OCI-LY7 (cell line): ENCODE measurements at regions not wholly inside any gene's neighbourhood (a gene's known extent, or its start where the extent isn't known, plus 50 kb on each side); places are given as distances from the start of the nearest gene placed in this dataset.

Source experiments
- BruUV-seq: library from RNA; stranded (reverse); fragments of 400-500 nt; replicated peaks from 2 replicates; lab custom pipeline; 2021; lab: Mats Ljungman, UMichigan
- CTCF ChIA-PET: fragments of 300-600 bp; sonication (Branson Sonifier 250); formaldehyde crosslinking; loops from one replicate; lab custom pipeline; 2022; ENCODE audit warnings: antibody characterized with exemption; ENCODE audit not compliant: unreplicated experiment; lab: Charles Lee
- POLR2A ChIA-PET: fragments of 300-600 bp; sonication (Branson Sonifier 250); formaldehyde crosslinking; loops from one replicate; lab custom pipeline; 2022; ENCODE audit warnings: antibody characterized with exemption; lab: Charles Lee
- DNase-seq: peaks from one replicate; pipeline ENCODE4 v3.0.0-alpha.2; 2015; ENCODE audit warnings: low spot score
- H2AFZ ChIP-seq: fragments of 200-600 bp; sonication (generic), shearing (Covaris generic); 2 replicates; pipeline ENCODE4 v1.6.1; 2014; ENCODE audit warnings: mild to moderate bottlenecking, antibody characterized with exemption, low read length, moderate library complexity
- H3K27ac ChIP-seq: fragments of 200-600 bp; sonication (generic); 2 replicates; pipeline ENCODE4 v1.5.1; 2014; ENCODE audit warnings: mixed run types, low read depth, mild to moderate bottlenecking, moderate library complexity, low read length, inconsistent platforms; ENCODE audit not compliant: poor library complexity, severe bottlenecking
- H3K36me3 ChIP-seq: fragments of 200-600 bp; sonication (generic); 2 replicates; pipeline ENCODE4 v1.6.1; 2014; ENCODE audit warnings: mild to moderate bottlenecking, antibody characterized with exemption, low read length, moderate library complexity, mixed read lengths; ENCODE audit not compliant: insufficient read depth
- H3K4me1 ChIP-seq: fragments of 200-600 bp; sonication (generic); 2 replicates; pipeline ENCODE4 v1.5.1; 2014; ENCODE audit warnings: mild to moderate bottlenecking, low read length; ENCODE audit not compliant: insufficient read depth, poor library complexity, severe bottlenecking
- H3K4me2 ChIP-seq: fragments of 200-600 bp; sonication (generic); 2 replicates; pipeline ENCODE4 v1.6.1; 2014; ENCODE audit warnings: mild to moderate bottlenecking, low read length
- H3K4me3 ChIP-seq: fragments of 200-600 bp; sonication (generic); 2 replicates; pipeline ENCODE4 v1.5.1; 2014; ENCODE audit warnings: mild to moderate bottlenecking, low read depth, low read length; ENCODE audit not compliant: poor library complexity, severe bottlenecking
- H3K79me2 ChIP-seq: fragments of 200-600 bp; sonication (generic); 2 replicates; pipeline ENCODE4 v1.6.1; 2016; ENCODE audit warnings: low read depth, mild to moderate bottlenecking, low read length, moderate library complexity, mixed read lengths; ENCODE audit not compliant: insufficient read depth
- H3K9me2 ChIP-seq: fragments of 200-600 bp; sonication (generic); 2 replicates; pipeline ENCODE4 v1.6.1; 2016; ENCODE audit warnings: mild to moderate bottlenecking, low read length, mixed read lengths; ENCODE audit not compliant: insufficient read depth
- H3K9me3 ChIP-seq: fragments of 200-600 bp; sonication (generic); 2 replicates; pipeline ENCODE4 v1.6.1; 2014; ENCODE audit warnings: mild to moderate bottlenecking, mixed run types, low read length, mixed read lengths
- H4K20me1 ChIP-seq: fragments of 200-600 bp; sonication (generic); 2 replicates; pipeline ENCODE4 v1.6.1; 2014; ENCODE audit warnings: mild to moderate bottlenecking, antibody characterized with exemption, low read length, moderate library complexity, mixed read lengths; ENCODE audit not compliant: insufficient read depth
- EZH2phosphoT487 ChIP-seq: fragments of 200-600 bp; sonication (generic); IDR thresholded peaks from 2 replicates; pipeline ENCODE4 v1.6.1; 2018; ENCODE audit warnings: low read depth, borderline replicate concordance, mild to moderate bottlenecking, mixed run types, antibody characterized with exemption, low read length, moderate library complexity, mixed read lengths
- intact Hi-C: fragments of 100-400 bp; cut with micrococcal nuclease; formaldehyde crosslinking; loops from one replicate; pipeline ENCODE4 v1.10.0; 2022; ENCODE audit not compliant: unreplicated experiment
- TF ChIP-seq, protein P1 (sequence below): fragments of 200-600 bp; sonication (generic); conservative IDR thresholded peaks from 2 replicates; pipeline ENCODE4 v1.5.1; 2014; ENCODE audit warnings: mild to moderate bottlenecking, antibody characterized with exemption, low read length, moderate library complexity, mixed read lengths

DNA sequence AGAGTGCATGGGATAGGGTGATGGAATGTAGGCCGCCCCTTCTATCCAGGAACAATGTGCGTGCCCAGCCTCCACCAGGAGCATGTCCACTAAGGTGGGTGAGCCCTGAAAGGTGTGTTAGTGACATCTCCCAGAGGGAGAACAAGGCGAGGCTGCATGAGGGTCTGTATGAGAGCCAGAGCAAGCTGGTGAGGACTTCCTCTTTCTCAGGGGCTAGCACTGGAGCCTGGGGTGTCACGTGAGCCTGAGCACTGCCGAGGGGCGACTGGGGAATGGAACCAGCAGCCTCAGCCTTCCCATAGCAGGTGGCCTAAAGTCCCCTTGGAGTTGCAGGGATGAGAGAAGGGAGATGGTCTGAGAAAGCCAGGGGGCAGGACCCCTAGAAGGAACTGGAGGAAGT is 156.3 kb upstream of the COBL start:
- no peak for DNase-seq
- no peak overlapping the region for H2AFZ ChIP-seq
- H3K9me2 ChIP-seq, result no peaks in the 10 kb centered on the region
- no peaks in the 10 kb centered on the region for H3K36me3 ChIP-seq
- H3K9me3 ChIP-seq, result no peaks in the 10 kb centered on the region
- BruUV-seq, result no TSS peak
- POLR2A ChIA-PET, result no interaction called here
- TF ChIP-seq, protein P1, sequence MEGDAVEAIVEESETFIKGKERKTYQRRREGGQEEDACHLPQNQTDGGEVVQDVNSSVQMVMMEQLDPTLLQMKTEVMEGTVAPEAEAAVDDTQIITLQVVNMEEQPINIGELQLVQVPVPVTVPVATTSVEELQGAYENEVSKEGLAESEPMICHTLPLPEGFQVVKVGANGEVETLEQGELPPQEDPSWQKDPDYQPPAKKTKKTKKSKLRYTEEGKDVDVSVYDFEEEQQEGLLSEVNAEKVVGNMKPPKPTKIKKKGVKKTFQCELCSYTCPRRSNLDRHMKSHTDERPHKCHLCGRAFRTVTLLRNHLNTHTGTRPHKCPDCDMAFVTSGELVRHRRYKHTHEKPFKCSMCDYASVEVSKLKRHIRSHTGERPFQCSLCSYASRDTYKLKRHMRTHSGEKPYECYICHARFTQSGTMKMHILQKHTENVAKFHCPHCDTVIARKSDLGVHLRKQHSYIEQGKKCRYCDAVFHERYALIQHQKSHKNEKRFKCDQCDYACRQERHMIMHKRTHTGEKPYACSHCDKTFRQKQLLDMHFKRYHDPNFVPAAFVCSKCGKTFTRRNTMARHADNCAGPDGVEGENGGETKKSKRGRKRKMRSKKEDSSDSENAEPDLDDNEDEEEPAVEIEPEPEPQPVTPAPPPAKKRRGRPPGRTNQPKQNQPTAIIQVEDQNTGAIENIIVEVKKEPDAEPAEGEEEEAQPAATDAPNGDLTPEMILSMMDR, result no peak
- no peak for TF ChIP-seq EZH2phosphoT487
- no peaks in the 10 kb centered on the region for H3K79me2 ChIP-seq
- H3K4me2 ChIP-seq, result no peak overlapping the region
- no peak overlapping the region for H3K27ac ChIP-seq
- H4K20me1 ChIP-seq, result no peaks in the 10 kb centered on the region
- H3K4me3 ChIP-seq, result no peak overlapping the region
- no peaks in the 10 kb centered on the region for H3K4me1 ChIP-seq
- intact Hi-C loops, result no loop called here
- CTCF ChIA-PET, result no interaction called here

DNA sequence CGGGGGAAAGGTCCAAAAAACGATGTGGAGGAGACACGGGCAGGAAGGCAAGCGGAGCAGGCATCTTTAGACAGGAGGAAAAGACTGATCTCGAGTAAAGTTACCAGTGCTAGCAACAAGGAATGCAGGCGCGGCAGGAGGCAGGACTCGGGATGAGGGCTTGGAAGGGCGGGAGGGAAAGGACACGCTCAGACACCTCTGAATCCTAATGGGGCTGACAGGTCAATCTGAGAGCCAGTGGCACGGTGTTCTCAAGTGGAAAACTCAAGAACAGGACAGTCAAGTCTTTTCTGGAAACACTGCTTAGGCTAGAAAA is 155.3 kb upstream of the COBL start:
- POLR2A ChIA-PET, result interaction anchor here (1.0 kb wide), 1 partner anchor 17 kb away, joined by 3 read pairs; no protein-coding TSS in a partner anchor
- H2AFZ ChIP-seq, result no peak overlapping the region
- no peaks in the 10 kb centered on the region for H3K9me2 ChIP-seq
- CTCF ChIA-PET, result no interaction called here
- no peak overlapping the region for H3K4me2 ChIP-seq
- no peak for DNase-seq
- H3K4me1 ChIP-seq, result no peaks in the 10 kb centered on the region
- no peak overlapping the region for H3K27ac ChIP-seq
- intact Hi-C loops, result no loop called here
- no peaks in the 10 kb centered on the region for H3K9me3 ChIP-seq
- no peaks in the 10 kb centered on the region for H4K20me1 ChIP-seq
- H3K79me2 ChIP-seq, result no peaks in the 10 kb centered on the region
- no peaks in the 10 kb centered on the region for H3K36me3 ChIP-seq
- BruUV-seq, result no TSS peak
- TF ChIP-seq, protein P1, result no peak
- TF ChIP-seq EZH2phosphoT487, result no peak
- H3K4me3 ChIP-seq, result no peak overlapping the region

DNA sequence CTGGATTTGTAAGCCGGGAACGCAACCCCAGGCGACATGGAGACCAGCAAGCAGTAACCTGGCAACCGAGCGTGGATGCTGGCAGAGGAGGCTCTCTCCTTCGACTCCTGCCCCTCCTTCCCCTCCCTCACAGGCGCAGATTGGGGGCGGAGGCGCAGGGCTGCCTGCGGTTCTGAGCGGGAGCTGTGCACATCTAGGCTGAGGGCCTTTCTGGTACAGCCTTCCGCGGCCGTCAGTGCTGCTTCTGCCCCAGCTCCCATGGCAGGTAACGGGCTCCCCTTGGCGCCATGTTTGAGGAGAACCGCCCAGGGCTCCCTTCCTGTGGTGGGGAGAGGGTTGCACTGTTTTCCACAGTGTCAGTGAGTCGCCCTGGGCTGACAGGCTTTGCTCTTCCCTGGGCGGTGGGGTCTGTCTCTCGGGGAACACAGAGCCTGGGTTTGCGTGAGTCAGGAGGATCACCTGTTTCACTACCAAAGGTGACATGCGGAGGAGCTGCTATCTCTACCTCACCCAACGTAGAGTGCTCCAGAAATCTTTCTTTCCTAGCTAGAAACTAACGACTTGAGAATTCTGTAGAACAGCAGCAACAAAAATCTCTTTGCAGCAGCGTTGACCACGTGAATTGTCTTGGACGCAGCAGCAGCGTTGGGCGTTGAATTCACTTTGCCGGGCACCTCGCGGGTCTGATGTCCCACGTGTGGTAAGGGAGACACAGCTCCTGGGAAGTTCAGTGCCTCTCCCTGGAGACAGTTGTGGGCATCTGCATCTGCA is 154.8 kb upstream of the COBL start:
- H3K4me2 ChIP-seq, result no peak overlapping the region
- H3K9me3 ChIP-seq, result no peaks in the 10 kb centered on the region
- no TSS peak for BruUV-seq
- H2AFZ ChIP-seq, result no peak overlapping the region
- no peak overlapping the region for H3K4me3 ChIP-seq
- ChIA-PET CTCF (no interaction called here), POLR2A (interaction anchor here (1.0 kb wide), 1 partner anchor 17 kb away, joined by 3 read pairs; no protein-coding TSS in a partner anchor)
- no peaks in the 10 kb centered on the region for H3K4me1 ChIP-seq
- TF ChIP-seq EZH2phosphoT487, result no peak
- TF ChIP-seq, protein P1, result no peak
- no peaks in the 10 kb centered on the region for H3K79me2 ChIP-seq
- DNase-seq, result no peak
- intact Hi-C loops, result no loop called here
- H3K36me3 ChIP-seq, result no peaks in the 10 kb centered on the region
- H4K20me1 ChIP-seq, result no peaks in the 10 kb centered on the region
- H3K27ac ChIP-seq, result no peak overlapping the region
- H3K9me2 ChIP-seq, result no peaks in the 10 kb centered on the region
